Upper lobe of right lung (tissue), 1 donor: ENCODE measurements at regions not wholly inside any gene's neighbourhood (a gene's known extent, or its start where the extent isn't known, plus 50 kb on each side); places are given as distances from the start of the nearest gene placed in this dataset.

Source experiments
- ATAC-seq: fragments of 200-7000 bp; cut with Tn5 transposase; one replicate; pipeline ENCODE4 v1.9.1; 2020; ENCODE audit warnings: mild to moderate bottlenecking, moderate library complexity
- DNase-seq: peaks from one replicate; pipeline ENCODE4 v3.0.0-alpha.2; 2020
- H3K27ac ChIP-seq: fragments of 200-600 bp; one replicate; pipeline ENCODE4 v1.8.0; 2022
- H3K27me3 ChIP-seq: fragments of 200-600 bp; one replicate; pipeline ENCODE4 v1.8.0; 2022; ENCODE audit warnings: mild to moderate bottlenecking
- H3K36me3 ChIP-seq: fragments of 200-600 bp; one replicate; pipeline ENCODE4 v1.8.0; 2022
- H3K4me1 ChIP-seq: fragments of 200-600 bp; one replicate; pipeline ENCODE4 v1.8.0; 2022
- H3K4me3 ChIP-seq: fragments of 200-600 bp; one replicate; pipeline ENCODE4 v1.8.0; 2022; ENCODE audit warnings: mild to moderate bottlenecking
- H3K9me3 ChIP-seq: fragments of 200-600 bp; one replicate; pipeline ENCODE4 v1.8.0; 2022
- CTCF ChIP-seq: fragments of 200-600 bp; IDR thresholded peaks from one replicate; pipeline ENCODE4 v1.8.0; 2022; ENCODE audit warnings: antibody characterized with exemption
- intact Hi-C: fragments of 100-400 bp; cut with DNase I; formaldehyde crosslinking; loops from one replicate; pipeline ENCODE4 v1.11.0; 2022
- donor health status: DM: no; HTN: yes; CAD: no; lungs with severe emphysema.

- intact Hi-C loops, result no loop called here
- TF ChIP-seq CTCF, result no peak
- no peaks in the 10 kb centered on the region for H3K9me3 ChIP-seq
- no peak for ATAC-seq
- H3K4me1 ChIP-seq, result no peaks in the 10 kb centered on the region
- DNase-seq, result no peak
- H3K4me3 ChIP-seq, result no peak overlapping the region
- no peaks in the 10 kb centered on the region for H3K36me3 ChIP-seq
- H3K27me3 ChIP-seq, result no peaks in the 10 kb centered on the region
- H3K27ac ChIP-seq, result no peak overlapping the region
Observed at GRCh38 chr6:104183816-104184435, 675.8 kb downstream of the HACE1 start.

GRCh38 chr6:104182811-104183210 is 676.9 kb downstream of the HACE1 start:
- TF ChIP-seq CTCF, result no peak
- Histone ChIP-seq H3K4me3 (no peak overlapping the region), H3K4me1 (no peaks in the 10 kb centered on the region), H3K9me3 (no peaks in the 10 kb centered on the region), H3K27me3 (no peaks in the 10 kb centered on the region), H3K36me3 (no peaks in the 10 kb centered on the region), H3K27ac (no peak overlapping the region)
- DNase-seq, result no peak
- intact Hi-C loops, result no loop called here
- no peak for ATAC-seq

GRCh38 chr6:104173668-104174067 is 686.1 kb downstream of the HACE1 start:
- H3K27ac ChIP-seq, result no peak overlapping the region
- no peak overlapping the region for H3K4me3 ChIP-seq
- no peak for DNase-seq
- TF ChIP-seq CTCF, result no peak
- no peaks in the 10 kb centered on the region for H3K4me1 ChIP-seq
- H3K36me3 ChIP-seq, result no peaks in the 10 kb centered on the region
- no peak for ATAC-seq
- no peaks in the 10 kb centered on the region for H3K27me3 ChIP-seq
- intact Hi-C loops, result no loop called here
- H3K9me3 ChIP-seq, result no peaks in the 10 kb centered on the region

GRCh38 chr6:104170401-104170800 is 689.3 kb downstream of the HACE1 start:
- H3K4me3 ChIP-seq, result no peak overlapping the region
- peaks cover 4% of the 10 kb centered on the region for H3K9me3 ChIP-seq
- no peaks in the 10 kb centered on the region for H3K36me3 ChIP-seq
- no peak overlapping the region for H3K27ac ChIP-seq
- DNase-seq (no peak), ATAC-seq (no peak)
- intact Hi-C loops, result no loop called here
- H3K4me1 ChIP-seq, result no peaks in the 10 kb centered on the region
- no peak for TF ChIP-seq CTCF
- H3K27me3 ChIP-seq, result no peaks in the 10 kb centered on the region

- no peaks in the 10 kb centered on the region for H3K27me3 ChIP-seq
- no peak overlapping the region for H3K27ac ChIP-seq
- intact Hi-C loops, result no loop called here
- H3K4me3 ChIP-seq, result no peak overlapping the region
- H3K4me1 ChIP-seq, result no peaks in the 10 kb centered on the region
- DNase-seq, result no peak
- TF ChIP-seq CTCF, result no peak
- no peak for ATAC-seq
- H3K9me3 ChIP-seq, result peaks cover 4% of the 10 kb centered on the region
- H3K36me3 ChIP-seq, result no peaks in the 10 kb centered on the region
Observed at GRCh38 chr6:104166055-104166668, 693.6 kb downstream of the HACE1 start.
